OCI-LY7 (cell line): ENCODE measurements at regions not wholly inside any gene's neighbourhood (a gene's known extent, or its start where the extent isn't known, plus 50 kb on each side); places are given as distances from the start of the nearest gene placed in this dataset.

Source experiments
- BruUV-seq: library from RNA; stranded (reverse); fragments of 400-500 nt; replicated peaks from 2 replicates; lab custom pipeline; 2021; lab: Mats Ljungman, UMichigan
- CTCF ChIA-PET: fragments of 300-600 bp; sonication (Branson Sonifier 250); formaldehyde crosslinking; loops from one replicate; lab custom pipeline; 2022; ENCODE audit warnings: antibody characterized with exemption; ENCODE audit not compliant: unreplicated experiment; lab: Charles Lee
- POLR2A ChIA-PET: fragments of 300-600 bp; sonication (Branson Sonifier 250); formaldehyde crosslinking; loops from one replicate; lab custom pipeline; 2022; ENCODE audit warnings: antibody characterized with exemption; lab: Charles Lee
- DNase-seq: peaks from one replicate; pipeline ENCODE4 v3.0.0-alpha.2; 2015; ENCODE audit warnings: low spot score
- H2AFZ ChIP-seq: fragments of 200-600 bp; sonication (generic), shearing (Covaris generic); 2 replicates; pipeline ENCODE4 v1.6.1; 2014; ENCODE audit warnings: mild to moderate bottlenecking, antibody characterized with exemption, low read length, moderate library complexity
- H3K27ac ChIP-seq: fragments of 200-600 bp; sonication (generic); 2 replicates; pipeline ENCODE4 v1.5.1; 2014; ENCODE audit warnings: mixed run types, low read depth, mild to moderate bottlenecking, moderate library complexity, low read length, inconsistent platforms; ENCODE audit not compliant: poor library complexity, severe bottlenecking
- H3K36me3 ChIP-seq: fragments of 200-600 bp; sonication (generic); 2 replicates; pipeline ENCODE4 v1.6.1; 2014; ENCODE audit warnings: mild to moderate bottlenecking, antibody characterized with exemption, low read length, moderate library complexity, mixed read lengths; ENCODE audit not compliant: insufficient read depth
- H3K4me1 ChIP-seq: fragments of 200-600 bp; sonication (generic); 2 replicates; pipeline ENCODE4 v1.5.1; 2014; ENCODE audit warnings: mild to moderate bottlenecking, low read length; ENCODE audit not compliant: insufficient read depth, poor library complexity, severe bottlenecking
- H3K4me2 ChIP-seq: fragments of 200-600 bp; sonication (generic); 2 replicates; pipeline ENCODE4 v1.6.1; 2014; ENCODE audit warnings: mild to moderate bottlenecking, low read length
- H3K4me3 ChIP-seq: fragments of 200-600 bp; sonication (generic); 2 replicates; pipeline ENCODE4 v1.5.1; 2014; ENCODE audit warnings: mild to moderate bottlenecking, low read depth, low read length; ENCODE audit not compliant: poor library complexity, severe bottlenecking
- H3K79me2 ChIP-seq: fragments of 200-600 bp; sonication (generic); 2 replicates; pipeline ENCODE4 v1.6.1; 2016; ENCODE audit warnings: low read depth, mild to moderate bottlenecking, low read length, moderate library complexity, mixed read lengths; ENCODE audit not compliant: insufficient read depth
- H3K9me2 ChIP-seq: fragments of 200-600 bp; sonication (generic); 2 replicates; pipeline ENCODE4 v1.6.1; 2016; ENCODE audit warnings: mild to moderate bottlenecking, low read length, mixed read lengths; ENCODE audit not compliant: insufficient read depth
- H3K9me3 ChIP-seq: fragments of 200-600 bp; sonication (generic); 2 replicates; pipeline ENCODE4 v1.6.1; 2014; ENCODE audit warnings: mild to moderate bottlenecking, mixed run types, low read length, mixed read lengths
- H4K20me1 ChIP-seq: fragments of 200-600 bp; sonication (generic); 2 replicates; pipeline ENCODE4 v1.6.1; 2014; ENCODE audit warnings: mild to moderate bottlenecking, antibody characterized with exemption, low read length, moderate library complexity, mixed read lengths; ENCODE audit not compliant: insufficient read depth
- EZH2phosphoT487 ChIP-seq: fragments of 200-600 bp; sonication (generic); IDR thresholded peaks from 2 replicates; pipeline ENCODE4 v1.6.1; 2018; ENCODE audit warnings: low read depth, borderline replicate concordance, mild to moderate bottlenecking, mixed run types, antibody characterized with exemption, low read length, moderate library complexity, mixed read lengths
- intact Hi-C: fragments of 100-400 bp; cut with micrococcal nuclease; formaldehyde crosslinking; loops from one replicate; pipeline ENCODE4 v1.10.0; 2022; ENCODE audit not compliant: unreplicated experiment
- TF ChIP-seq, protein P1 (sequence below): fragments of 200-600 bp; sonication (generic); conservative IDR thresholded peaks from 2 replicates; pipeline ENCODE4 v1.5.1; 2014; ENCODE audit warnings: mild to moderate bottlenecking, antibody characterized with exemption, low read length, moderate library complexity, mixed read lengths

DNA sequence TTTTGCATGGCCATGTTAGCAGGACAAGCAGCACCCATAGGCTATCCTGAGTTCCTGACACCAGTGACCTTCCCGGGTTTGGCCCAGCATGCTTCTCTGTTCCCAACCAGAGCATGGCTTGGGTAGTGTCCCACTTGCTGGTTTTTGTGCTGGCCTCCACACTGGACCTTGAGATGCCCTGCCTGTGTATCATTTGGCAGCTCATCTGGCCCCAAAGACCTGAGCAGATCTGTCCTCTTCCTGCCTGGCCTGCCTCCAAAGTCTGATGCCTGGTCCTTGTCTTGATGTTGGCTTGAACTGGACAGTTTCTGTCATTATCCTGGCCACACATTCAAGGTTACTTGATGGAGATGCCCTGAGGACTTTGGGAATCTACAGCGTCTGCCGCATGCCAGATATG lies 590.7 kb upstream of the KLF4 start:
- no TSS peak for BruUV-seq
- Histone ChIP-seq H3K9me3 (no peaks in the 10 kb centered on the region), H3K4me3 (no peak overlapping the region), H3K36me3 (no peaks in the 10 kb centered on the region), H3K79me2 (no peaks in the 10 kb centered on the region), H3K4me1 (no peaks in the 10 kb centered on the region), H3K27ac (no peak overlapping the region), H4K20me1 (no peaks in the 10 kb centered on the region), H3K9me2 (no peaks in the 10 kb centered on the region), H3K4me2 (no peak overlapping the region), H2AFZ (no peak overlapping the region)
- TF ChIP-seq, protein P1, sequence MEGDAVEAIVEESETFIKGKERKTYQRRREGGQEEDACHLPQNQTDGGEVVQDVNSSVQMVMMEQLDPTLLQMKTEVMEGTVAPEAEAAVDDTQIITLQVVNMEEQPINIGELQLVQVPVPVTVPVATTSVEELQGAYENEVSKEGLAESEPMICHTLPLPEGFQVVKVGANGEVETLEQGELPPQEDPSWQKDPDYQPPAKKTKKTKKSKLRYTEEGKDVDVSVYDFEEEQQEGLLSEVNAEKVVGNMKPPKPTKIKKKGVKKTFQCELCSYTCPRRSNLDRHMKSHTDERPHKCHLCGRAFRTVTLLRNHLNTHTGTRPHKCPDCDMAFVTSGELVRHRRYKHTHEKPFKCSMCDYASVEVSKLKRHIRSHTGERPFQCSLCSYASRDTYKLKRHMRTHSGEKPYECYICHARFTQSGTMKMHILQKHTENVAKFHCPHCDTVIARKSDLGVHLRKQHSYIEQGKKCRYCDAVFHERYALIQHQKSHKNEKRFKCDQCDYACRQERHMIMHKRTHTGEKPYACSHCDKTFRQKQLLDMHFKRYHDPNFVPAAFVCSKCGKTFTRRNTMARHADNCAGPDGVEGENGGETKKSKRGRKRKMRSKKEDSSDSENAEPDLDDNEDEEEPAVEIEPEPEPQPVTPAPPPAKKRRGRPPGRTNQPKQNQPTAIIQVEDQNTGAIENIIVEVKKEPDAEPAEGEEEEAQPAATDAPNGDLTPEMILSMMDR = no peak
- no peak for TF ChIP-seq EZH2phosphoT487
- POLR2A ChIA-PET = no interaction called here
- no peak for DNase-seq
- intact Hi-C loops = no loop called here
- CTCF ChIA-PET = no interaction called here

DNA sequence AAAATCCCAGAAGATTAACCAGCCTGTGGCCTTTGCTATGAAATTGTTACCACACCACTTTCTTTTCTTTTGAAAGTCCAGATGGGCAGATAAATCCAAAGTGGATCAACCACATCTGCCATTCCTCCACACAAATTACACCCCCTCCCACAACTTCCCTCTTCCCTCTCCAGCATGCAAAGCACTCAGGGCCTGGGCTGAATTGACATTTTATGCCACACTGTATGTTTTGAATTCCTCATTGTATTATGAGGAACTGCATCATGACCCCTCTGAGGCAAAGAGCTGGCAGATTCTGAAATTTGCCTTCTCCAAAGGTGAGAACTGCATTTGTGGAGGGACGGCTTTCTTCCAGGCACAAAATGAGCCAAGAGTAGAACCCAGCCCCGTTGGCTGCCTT lies 589.2 kb upstream of the KLF4 start:
- TF ChIP-seq, protein P1 = no peak
- no peak for TF ChIP-seq EZH2phosphoT487
- no peaks in the 10 kb centered on the region for H3K79me2 ChIP-seq
- BruUV-seq = no TSS peak
- no peak for DNase-seq
- H3K27ac ChIP-seq = no peak overlapping the region
- H3K4me2 ChIP-seq = no peak overlapping the region
- no peak overlapping the region for H3K4me3 ChIP-seq
- H3K4me1 ChIP-seq = no peaks in the 10 kb centered on the region
- H3K9me2 ChIP-seq = no peaks in the 10 kb centered on the region
- no peaks in the 10 kb centered on the region for H4K20me1 ChIP-seq
- H3K36me3 ChIP-seq = no peaks in the 10 kb centered on the region
- CTCF ChIA-PET = no interaction called here
- no peaks in the 10 kb centered on the region for H3K9me3 ChIP-seq
- POLR2A ChIA-PET = no interaction called here
- no peak overlapping the region for H2AFZ ChIP-seq
- intact Hi-C loops = no loop called here

DNA sequence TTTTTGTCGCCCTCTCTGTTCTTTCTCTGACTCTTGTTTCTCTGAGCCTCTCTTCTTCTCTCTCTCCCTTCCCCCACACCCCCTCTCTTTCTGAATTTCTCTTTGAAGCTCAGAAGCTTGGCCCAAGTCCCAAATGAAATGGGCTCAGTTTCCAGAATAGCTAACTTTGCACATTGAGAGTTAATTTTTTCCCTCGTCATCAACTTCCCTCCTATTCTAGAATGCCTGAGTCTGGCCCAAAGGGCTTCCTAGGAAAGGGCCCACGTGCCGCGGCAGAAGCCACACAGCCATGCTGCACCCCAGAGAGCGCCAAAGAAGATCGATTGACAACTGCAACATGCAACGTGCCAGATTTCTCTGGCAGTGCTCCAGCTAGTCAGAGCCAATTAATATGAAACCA lies 588.8 kb upstream of the KLF4 start:
- H3K4me1 ChIP-seq = no peaks in the 10 kb centered on the region
- H3K27ac ChIP-seq = no peak overlapping the region
- intact Hi-C loops = no loop called here
- ChIA-PET CTCF (no interaction called here), POLR2A (no interaction called here)
- DNase-seq = no peak
- H3K4me2 ChIP-seq = no peak overlapping the region
- no peak overlapping the region for H3K4me3 ChIP-seq
- TF ChIP-seq, protein P1 = no peak
- TF ChIP-seq EZH2phosphoT487 = no peak
- H3K79me2 ChIP-seq = no peaks in the 10 kb centered on the region
- no peak overlapping the region for H2AFZ ChIP-seq
- H4K20me1 ChIP-seq = no peaks in the 10 kb centered on the region
- H3K36me3 ChIP-seq = no peaks in the 10 kb centered on the region
- no peaks in the 10 kb centered on the region for H3K9me2 ChIP-seq
- BruUV-seq = no TSS peak
- H3K9me3 ChIP-seq = no peaks in the 10 kb centered on the region
